ENCODE measurements at regions not wholly inside any gene's neighbourhood (a gene's known extent, or its start where the extent isn't known, plus 50 kb on each side); places are given as distances from the start of the nearest gene placed in this dataset.

- Histone ChIP-seq H3K9me3 (no peaks in the 10 kb centered on the region), H3K27me3 (peaks cover 0 to 11% (median 0%) of the 10 kb centered on the region in 7 donors), H3K27ac (no peak overlapping the region), H3K4me1 (peaks cover 0 to 9% (median 0%) of the 10 kb centered on the region in 9 donors), H3K36me3 (no peaks in the 10 kb centered on the region), H3K4me3 (no peak overlapping the region)
- TF ChIP-seq CTCF (IDR thresholded peaks at IDR 0.05): no peak
- ATAC-seq (no peak), DNase-seq (no peak)
- intact Hi-C loops (cut with DNase I): no loop called here
- WGBS, 2 donors: 93 to 96% methylated on average over 23 of the region's 23 CpGs
Observed at GRCh38 chr6:167653561-167653960, 173.2 kb upstream of the AFDN start.

- intact Hi-C loops (cut with DNase I): no loop called here
- no peak for DNase-seq
- ATAC-seq: no peak
- Histone ChIP-seq H3K36me3 (no peaks in the 10 kb centered on the region), H3K4me1 (peaks cover 0 to 9% (median 0%) of the 10 kb centered on the region in 9 donors), H3K4me3 (no peak overlapping the region), H3K27me3 (peaks cover 0 to 9% (median 0%) of the 10 kb centered on the region in 7 donors), H3K27ac (no peak overlapping the region), H3K9me3 (no peaks in the 10 kb centered on the region)
- TF ChIP-seq CTCF (IDR thresholded peaks at IDR 0.05): no peak
- 96% methylated on average over 4 of the region's 4 CpGs for WGBS, 2 donors
Observed at GRCh38 chr6:167654389-167654788, 172.3 kb upstream of the AFDN start.

GRCh38 chr6:167655174-167655821, 171.4 kb upstream of the AFDN start:
- intact Hi-C loops (cut with DNase I): no loop called here
- no peak overlapping the region for H3K4me3 ChIP-seq
- H3K27ac ChIP-seq: no peak overlapping the region
- no peaks in the 10 kb centered on the region for H3K9me3 ChIP-seq
- 80 to 92% methylated on average over 4 of the region's 4 CpGs for WGBS, 2 donors
- peaks cover 0 to 9% (median 0%) of the 10 kb centered on the region in 9 donors for H3K4me1 ChIP-seq
- ATAC-seq: no peak
- peaks cover 0 to 5% (median 0%) of the 10 kb centered on the region in 7 donors for H3K27me3 ChIP-seq
- no peak for TF ChIP-seq CTCF (IDR thresholded peaks at IDR 0.05)
- DNase-seq: no peak
- no peaks in the 10 kb centered on the region for H3K36me3 ChIP-seq

- H3K9me3 ChIP-seq: no peaks in the 10 kb centered on the region
- WGBS, 2 donors: 93 to 94% methylated on average over 5 of the region's 5 CpGs
- no peaks in the 10 kb centered on the region for H3K36me3 ChIP-seq
- no peak overlapping the region for H3K4me3 ChIP-seq
- H3K4me1 ChIP-seq: peaks cover 0 to 11% (median 0%) of the 10 kb centered on the region in 9 donors
- TF ChIP-seq CTCF (IDR thresholded peaks at IDR 0.05): no peak
- intact Hi-C loops (cut with DNase I): no loop called here
- no peak overlapping the region for H3K27ac ChIP-seq
- ATAC-seq: no peak
- no peak for DNase-seq
- H3K27me3 ChIP-seq: no peaks in the 10 kb centered on the region
Observed at GRCh38 chr6:167658106-167658505, 168.6 kb upstream of the AFDN start.
